Neural progenitor cell (in vitro differentiated cells): ENCODE measurements at regions not wholly inside any gene's neighbourhood (a gene's known extent, or its start where the extent isn't known, plus 50 kb on each side); places are given as distances from the start of the nearest gene placed in this dataset.

Experiments
- DNase-seq: peaks from one replicate; pipeline ENCODE4 v3.0.0-alpha.2; 2016; ENCODE audit warnings: low spot score
- H2AFZ ChIP-seq: fragments of 200-600 bp; sonication (generic); replicated peaks from 2 replicates; pipeline ENCODE4 v1.6.1; 2016; ENCODE audit warnings: antibody characterized with exemption
- H3F3A ChIP-seq: fragments of 200-600 bp; sonication (generic); 2 replicates; pipeline ENCODE4 v1.6.1; 2016; ENCODE audit warnings: antibody characterized with exemption, low read depth
- H3K27ac ChIP-seq: fragments of 200-600 bp; sonication (generic); 2 replicates; pipeline ENCODE4 v1.5.1; 2016; ENCODE audit warnings: mild to moderate bottlenecking
- H3K27me3 ChIP-seq: fragments of 200-600 bp; sonication (generic); 2 replicates; pipeline ENCODE4 v1.6.1; 2016; ENCODE audit warnings: mild to moderate bottlenecking, moderate library complexity
- H3K36me3 ChIP-seq: fragments of 200-600 bp; sonication (generic); 2 replicates; pipeline ENCODE4 v1.5.1; 2016
- H3K4me1 ChIP-seq: fragments of 200-600 bp; sonication (generic); 2 replicates; pipeline ENCODE4 v1.6.1; 2016; ENCODE audit warnings: mixed run types
- H3K4me2 ChIP-seq: fragments of 200-600 bp; sonication (generic); 2 replicates; pipeline ENCODE4 v1.6.1; 2016
- H3K4me3 ChIP-seq: fragments of 200-600 bp; sonication (generic); 2 replicates; pipeline ENCODE4 v1.5.1; 2016
- H3K79me2 ChIP-seq: fragments of 200-600 bp; sonication (generic); 2 replicates; pipeline ENCODE4 v1.6.1; 2016; ENCODE audit warnings: low read depth
- H3K9ac ChIP-seq: fragments of 200-600 bp; sonication (generic); 2 replicates; pipeline ENCODE4 v1.6.1; 2016
- H3K9me3 ChIP-seq: fragments of 200-600 bp; sonication (generic); 2 replicates; pipeline ENCODE4 v1.5.1; 2016; ENCODE audit warnings: low read depth
- H4K20me1 ChIP-seq: fragments of 200-600 bp; sonication (generic); 2 replicates; pipeline ENCODE4 v1.6.1; 2016; ENCODE audit warnings: low read depth
- H3K27ac Mint-ChIP-seq: 3 replicates; pipeline ENCODE4 v1.8.0; 2021; ENCODE audit warnings: mixed read lengths
- H3K27me3 Mint-ChIP-seq: 2 replicates; pipeline ENCODE4 v1.8.0; 2022; ENCODE audit warnings: low read depth, mild to moderate bottlenecking, inconsistent platforms, moderate library complexity, mixed read lengths; ENCODE audit not compliant: insufficient read depth
- H3K36me3 Mint-ChIP-seq: 3 replicates; pipeline ENCODE4 v1.8.0; 2021; ENCODE audit warnings: mixed read lengths
- H3K4me1 Mint-ChIP-seq: 3 replicates; pipeline ENCODE4 v1.8.0; 2021; ENCODE audit warnings: mixed read lengths
- H3K4me3 Mint-ChIP-seq: 3 replicates; pipeline ENCODE4 v1.8.0; 2021; ENCODE audit warnings: mild to moderate bottlenecking, moderate library complexity, mixed read lengths
- H3K9me3 Mint-ChIP-seq: 3 replicates; pipeline ENCODE4 v1.8.0; 2020; ENCODE audit warnings: mixed read lengths
- CTCF ChIP-seq: fragments of 200-600 bp; sonication (generic); IDR thresholded peaks from 2 replicates; pipeline ENCODE4 v1.5.1; 2017; ENCODE audit warnings: antibody characterized with exemption, mild to moderate bottlenecking
- EZH2 ChIP-seq: fragments of 200-600 bp; sonication (generic); IDR thresholded peaks from 2 replicates; pipeline ENCODE4 v1.6.1; 2017; ENCODE audit warnings: antibody characterized with exemption, mild to moderate bottlenecking, moderate library complexity
- EZH2phosphoT487 ChIP-seq: fragments of 200-600 bp; sonication (generic); IDR thresholded peaks from 2 replicates; pipeline ENCODE4 v1.6.1; 2017; ENCODE audit warnings: antibody characterized with exemption

GRCh38 chr9:107989099-107989498 lies 499.5 kb upstream of the KLF4 start:
- no peak overlapping the region for H3K9ac ChIP-seq
- Mint-ChIP-seq H3K4me1 (no peaks in the 10 kb centered on the region), H3K9me3 (no peaks in the 10 kb centered on the region), H3K27ac (no peak overlapping the region), H3K4me3 (no peak overlapping the region), H3K36me3 (no peaks in the 10 kb centered on the region), H3K27me3 (peaks cover 7% of the 10 kb centered on the region)
- DNase-seq, result no peak
- H3K4me3 ChIP-seq, result no peak overlapping the region
- peaks cover 4% of the 10 kb centered on the region for H3K4me1 ChIP-seq
- H4K20me1 ChIP-seq, result no peaks in the 10 kb centered on the region
- H3F3A ChIP-seq, result no peaks in the 10 kb centered on the region
- no peak overlapping the region for H2AFZ ChIP-seq
- no peaks in the 10 kb centered on the region for H3K36me3 ChIP-seq
- H3K79me2 ChIP-seq, result no peaks in the 10 kb centered on the region
- H3K27ac ChIP-seq, result no peak overlapping the region
- no peaks in the 10 kb centered on the region for H3K27me3 ChIP-seq
- TF ChIP-seq EZH2 (no peak), CTCF (no peak), EZH2phosphoT487 (no peak)
- no peaks in the 10 kb centered on the region for H3K9me3 ChIP-seq
- no peak overlapping the region for H3K4me2 ChIP-seq

- Histone ChIP-seq H4K20me1 (no peaks in the 10 kb centered on the region), H3K27me3 (no peaks in the 10 kb centered on the region), H3K79me2 (no peaks in the 10 kb centered on the region), H3F3A (no peaks in the 10 kb centered on the region), H3K4me3 (no peak overlapping the region), H3K4me2 (no peak overlapping the region), H3K4me1 (no peaks in the 10 kb centered on the region), H3K9ac (no peak overlapping the region), H3K36me3 (no peaks in the 10 kb centered on the region), H3K9me3 (no peaks in the 10 kb centered on the region), H3K27ac (no peak overlapping the region), H2AFZ (no peak overlapping the region)
- no peak for DNase-seq
- H3K36me3 Mint-ChIP-seq, result no peaks in the 10 kb centered on the region
- H3K9me3 Mint-ChIP-seq, result no peaks in the 10 kb centered on the region
- H3K27ac Mint-ChIP-seq, result no peak overlapping the region
- no peak overlapping the region for H3K4me3 Mint-ChIP-seq
- H3K4me1 Mint-ChIP-seq, result no peaks in the 10 kb centered on the region
- no peak for TF ChIP-seq CTCF
- TF ChIP-seq EZH2phosphoT487, result no peak
- TF ChIP-seq EZH2, result no peak
- H3K27me3 Mint-ChIP-seq, result peaks cover 7% of the 10 kb centered on the region
Measured at GRCh38 chr9:107984956-107985355, 495.4 kb upstream of the KLF4 start.

GRCh38 chr9:107983762-107984161 lies 494.2 kb upstream of the KLF4 start:
- Mint-ChIP-seq H3K27ac (no peak overlapping the region), H3K4me1 (no peaks in the 10 kb centered on the region), H3K27me3 (peaks cover 4% of the 10 kb centered on the region), H3K36me3 (no peaks in the 10 kb centered on the region), H3K9me3 (no peaks in the 10 kb centered on the region), H3K4me3 (no peak overlapping the region)
- Histone ChIP-seq H3K27me3 (no peaks in the 10 kb centered on the region), H3K9ac (no peak overlapping the region), H4K20me1 (no peaks in the 10 kb centered on the region), H3K27ac (no peak overlapping the region), H3K4me1 (no peaks in the 10 kb centered on the region), H3K36me3 (no peaks in the 10 kb centered on the region), H3K4me2 (no peak overlapping the region), H3F3A (no peaks in the 10 kb centered on the region), H2AFZ (no peak overlapping the region), H3K79me2 (no peaks in the 10 kb centered on the region), H3K9me3 (no peaks in the 10 kb centered on the region), H3K4me3 (no peak overlapping the region)
- no peak for DNase-seq
- TF ChIP-seq EZH2phosphoT487, result no peak
- no peak for TF ChIP-seq EZH2
- TF ChIP-seq CTCF, result no peak
